ENCODE measurements at regions not wholly inside any gene's neighbourhood (a gene's known extent, or its start where the extent isn't known, plus 50 kb on each side); places are given as distances from the start of the nearest gene placed in this dataset.

- no peak overlapping the region for H3K27ac ChIP-seq (ENCODE audit: low read length)
- CTCF ChIA-PET, result no interaction called here
- in situ Hi-C loops (cut with HindIII; ENCODE audit: low pct_unique_long_range_greater_than_20kb, low sequenced_read_pairs) (no loop called here), intact Hi-C loops (cut with micrococcal nuclease; ENCODE audit: unreplicated experiment) (no loop called here)
- H3K27me3 ChIP-seq (ENCODE audit: control insufficient read depth, insufficient read depth, low read length), result no peaks in the 10 kb centered on the region
- TF ChIP-seq POLR2AphosphoS5 (IDR thresholded peaks at IDR 0.05; ENCODE audit: low read depth, low read length) (no peak), REST (IDR thresholded peaks at IDR 0.05; ENCODE audit: insufficient read depth in 1 of 2, low read depth in 2 of 2, low read length in 1 of 2) (no peak), SIN3A (IDR thresholded peaks at IDR 0.05; ENCODE audit: borderline replicate concordance, insufficient read depth, low read depth, low read length) (no peak), CTCF (IDR thresholded peaks at IDR 0.05) (no peak)
- H3K4me3 ChIP-seq (ENCODE audit: low read depth in 2 of 2, low read length in 2 of 2), result no peak overlapping the region
- no TSS peak for BruUV-seq (replicated peaks)
- H3K4me1 ChIP-seq (ENCODE audit: control insufficient read depth, insufficient read depth, low read length), result no peaks in the 10 kb centered on the region
- POLR2A ChIA-PET, result no interaction called here
- H3K9me3 ChIP-seq (ENCODE audit: control insufficient read depth, insufficient read depth, low read depth, low read length), result no peaks in the 10 kb centered on the region
- no peaks in the 10 kb centered on the region for H3K36me3 ChIP-seq (ENCODE audit: control insufficient read depth, insufficient read depth, low read length)
- ATAC-seq, result no peak
- no peak for DNase-seq (ENCODE audit: low read depth, low spot score)
These were observed 421.6 kb downstream of the PCDH7 start for GRCh38 chr4:31141832-31142142.

GRCh38 chr4:31146366-31146765, 426.2 kb downstream of the PCDH7 start:
- no peak overlapping the region for H3K27ac ChIP-seq (ENCODE audit: low read length)
- BruUV-seq (replicated peaks), result no TSS peak
- H3K27me3 ChIP-seq (ENCODE audit: control insufficient read depth, insufficient read depth, low read length), result no peaks in the 10 kb centered on the region
- ChIA-PET CTCF (no interaction called here), POLR2A (no interaction called here)
- H3K9me3 ChIP-seq (ENCODE audit: control insufficient read depth, insufficient read depth, low read depth, low read length), result no peaks in the 10 kb centered on the region
- H3K36me3 ChIP-seq (ENCODE audit: control insufficient read depth, insufficient read depth, low read length), result no peaks in the 10 kb centered on the region
- DNase-seq (ENCODE audit: low read depth, low spot score), result no peak
- H3K4me1 ChIP-seq (ENCODE audit: control insufficient read depth, insufficient read depth, low read length), result no peaks in the 10 kb centered on the region
- H3K4me3 ChIP-seq (ENCODE audit: low read depth in 2 of 2, low read length in 2 of 2), result no peak overlapping the region
- no peak for ATAC-seq
- in situ Hi-C loops (cut with HindIII; ENCODE audit: low pct_unique_long_range_greater_than_20kb, low sequenced_read_pairs), result no loop called here
- intact Hi-C loops (cut with micrococcal nuclease; ENCODE audit: unreplicated experiment), result no loop called here
- TF ChIP-seq REST (IDR thresholded peaks at IDR 0.05; ENCODE audit: insufficient read depth in 1 of 2, low read depth in 2 of 2, low read length in 1 of 2), result no peak
- no peak for TF ChIP-seq CTCF (IDR thresholded peaks at IDR 0.05)
- TF ChIP-seq TCF7L2 (IDR thresholded peaks at IDR 0.05; ENCODE audit: low read depth, low read length), result no peak
- no peak for TF ChIP-seq POLR2AphosphoS5 (IDR thresholded peaks at IDR 0.05; ENCODE audit: low read depth, low read length)
- TF ChIP-seq SIN3A (IDR thresholded peaks at IDR 0.05; ENCODE audit: borderline replicate concordance, insufficient read depth, low read depth, low read length), result no peak

Measured in Panc1 (cell line).